Fibroblast of lung (primary cell): ENCODE measurements at regions not wholly inside any gene's neighbourhood (a gene's known extent, or its start where the extent isn't known, plus 50 kb on each side); places are given as distances from the start of the nearest gene placed in this dataset.

Source experiments
- DNase-seq, 2 donors: peaks; one replicate each; pipeline versions ENCODE4 v3.0.0 to v3.0.0-alpha.2; 2010; ENCODE audit warnings: low read depth in 2 of 2
- H2AFZ ChIP-seq: 2 replicates; pipeline ENCODE4 v1.5.1; 2012; ENCODE audit warnings: low read length, control low read depth, inconsistent platforms
- H3K27ac ChIP-seq: 2 replicates; pipeline ENCODE4 v1.5.1; 2011; ENCODE audit warnings: low read length, control low read depth; ENCODE audit not compliant: insufficient read depth
- H3K27me3 ChIP-seq: 2 replicates; pipeline ENCODE4 v1.5.1; 2011; ENCODE audit warnings: mild to moderate bottlenecking, low read length; ENCODE audit not compliant: control insufficient read depth, insufficient read depth
- H3K36me3 ChIP-seq: 2 replicates; pipeline ENCODE4 v1.5.1; 2011; ENCODE audit warnings: low read length; ENCODE audit not compliant: control insufficient read depth, insufficient read depth
- H3K4me1 ChIP-seq: 2 replicates; pipeline ENCODE4 v1.5.1; 2011; ENCODE audit warnings: low read length; ENCODE audit not compliant: control insufficient read depth, insufficient read depth; ENCODE audit errors: extremely low read depth
- H3K4me2 ChIP-seq: 2 replicates; pipeline ENCODE4 v1.5.1; 2011; ENCODE audit warnings: low read length, control low read depth; ENCODE audit not compliant: insufficient read depth; ENCODE audit errors: extremely low read depth
- H3K4me3 ChIP-seq, 4 experiments: fragments of 200-600 bp in 1 of 4; sonication (generic) in 1 of 4; replicated peaks in 1 of 4; 2 replicates each; pipeline ENCODE4 v1.5.1; 2011 to 2016; ENCODE audit warnings: low read length in 4 of 4, low read depth in 3 of 4, mild to moderate bottlenecking in 3 of 4, control low read depth in 2 of 4, inconsistent platforms in 1 of 4, mixed read lengths in 1 of 4; ENCODE audit not compliant: insufficient read depth in 1 of 4; ENCODE audit errors: control extremely low read depth in 1 of 4
- H3K79me2 ChIP-seq: 2 replicates; pipeline ENCODE4 v1.5.1; 2012; ENCODE audit warnings: mild to moderate bottlenecking, low read length, inconsistent platforms; ENCODE audit not compliant: control insufficient read depth, insufficient read depth
- H3K9ac ChIP-seq: 2 replicates; pipeline ENCODE4 v1.5.1; 2011; ENCODE audit warnings: mild to moderate bottlenecking, low read length, control low read depth; ENCODE audit not compliant: insufficient read depth
- H3K9me3 ChIP-seq: 2 replicates; pipeline ENCODE4 v1.5.1; 2012; ENCODE audit warnings: low read depth, low read length; ENCODE audit not compliant: control insufficient read depth, insufficient read depth
- H4K20me1 ChIP-seq: 2 replicates; pipeline ENCODE4 v1.5.1; 2011; ENCODE audit warnings: low read length; ENCODE audit not compliant: control insufficient read depth, insufficient read depth; ENCODE audit errors: extremely low read depth
- CTCF ChIP-seq, 2 donors: IDR thresholded peaks in 1 of 2; conservative IDR thresholded peaks in 1 of 2; 1 replicate in 1 of 2; 2 replicates in 1 of 2; pipeline ENCODE4 v1.5.1; 2011 to 2012; ENCODE audit warnings: low read length in 2 of 2, control low read depth in 1 of 2, inconsistent platforms in 1 of 2, low read depth in 1 of 2, mild to moderate bottlenecking in 1 of 2
- EZH2 ChIP-seq: IDR thresholded peaks from 2 replicates; pipeline ENCODE4 v1.5.1; 2012; ENCODE audit warnings: low read length, control low read depth, mild to moderate bottlenecking; ENCODE audit errors: missing control alignments

GRCh38 chr10:31102421-31102820 is 70.8 kb upstream of the ZNF438 start:
- TF ChIP-seq EZH2: no peak
- no peak for TF ChIP-seq CTCF (conservative IDR thresholded peaks at IDR 0.05 in 1 of 2, IDR thresholded peaks at IDR 0.05 in 1 of 2; ENCODE audit: low read depth in 1 of 2, low read length in 2 of 2)
- DNase-seq: no peak
- H2AFZ ChIP-seq: no peak overlapping the region

DNA sequence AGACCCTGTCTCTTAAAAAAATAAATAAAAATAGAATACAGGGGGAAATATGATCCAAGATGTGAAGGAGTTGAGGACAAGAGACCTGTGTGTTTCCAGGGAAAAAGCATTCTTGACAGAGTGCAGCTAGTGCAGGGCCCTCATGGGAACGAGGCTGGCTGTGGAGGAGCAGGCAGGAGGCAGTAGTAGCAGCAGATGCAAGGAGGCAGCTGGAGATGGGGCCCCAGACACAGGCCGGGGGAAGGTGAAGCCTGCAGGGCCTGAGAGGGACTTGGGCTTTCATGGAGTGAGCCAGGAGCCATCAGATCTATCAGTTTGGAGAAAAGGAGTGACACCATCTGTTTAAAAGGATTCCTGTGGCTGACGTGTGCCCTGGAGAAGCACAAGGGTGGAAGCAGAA is 71.4 kb upstream of the ZNF438 start:
- DNase-seq: peak in 1 of 2 donors; percentile 25
- Histone ChIP-seq H3K27ac (no peak overlapping the region), H3K9ac (no peak overlapping the region), H3K4me2 (no peak overlapping the region), H3K9me3 (no peaks in the 10 kb centered on the region), H3K4me1 (peaks cover 7% of the 10 kb centered on the region), H3K27me3 (no peaks in the 10 kb centered on the region), H3K79me2 (no peaks in the 10 kb centered on the region), H3K36me3 (no peaks in the 10 kb centered on the region), H4K20me1 (no peaks in the 10 kb centered on the region), H3K4me3 (no peak overlapping the region), H2AFZ (no peak overlapping the region)
- TF ChIP-seq EZH2: no peak
- no peak for TF ChIP-seq CTCF (conservative IDR thresholded peaks at IDR 0.05 in 1 of 2, IDR thresholded peaks at IDR 0.05 in 1 of 2; ENCODE audit: low read depth in 1 of 2, low read length in 2 of 2)

More at GRCh38 chr10:31102421-31102820, 70.8 kb upstream of the ZNF438 start:
- no peak overlapping the region for H3K4me3 ChIP-seq
- H3K4me1 ChIP-seq: peaks cover 7% of the 10 kb centered on the region
- H3K79me2 ChIP-seq: no peaks in the 10 kb centered on the region
- H3K36me3 ChIP-seq: no peaks in the 10 kb centered on the region
- no peaks in the 10 kb centered on the region for H3K9me3 ChIP-seq
- H4K20me1 ChIP-seq: no peaks in the 10 kb centered on the region
- H3K27me3 ChIP-seq: no peaks in the 10 kb centered on the region
- no peak overlapping the region for H3K9ac ChIP-seq
- H3K4me2 ChIP-seq: no peak overlapping the region
- no peak overlapping the region for H3K27ac ChIP-seq

DNA sequence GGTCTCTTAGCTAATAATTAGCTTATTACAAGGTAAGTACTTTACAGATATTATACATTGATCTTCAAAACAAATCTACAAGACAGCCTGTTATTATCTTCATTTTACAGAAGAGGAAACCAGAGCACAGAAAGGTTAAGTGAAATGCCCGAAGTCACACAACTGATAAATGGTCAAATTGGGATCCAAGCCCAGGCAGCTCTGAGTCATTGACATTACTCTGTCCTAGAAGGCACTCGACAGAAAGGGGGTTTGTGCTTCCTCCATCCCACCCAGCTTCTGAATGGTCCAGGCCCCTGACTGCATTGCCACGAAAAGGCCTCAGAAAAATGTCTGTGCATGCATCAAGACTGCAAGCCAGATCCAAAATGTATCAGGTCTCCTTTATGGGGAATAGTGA is 81.3 kb upstream of the ZNF438 start:
- H3K9me3 ChIP-seq: no peaks in the 10 kb centered on the region
- TF ChIP-seq CTCF (conservative IDR thresholded peaks at IDR 0.05 in 1 of 2, IDR thresholded peaks at IDR 0.05 in 1 of 2; ENCODE audit: low read depth in 1 of 2, low read length in 2 of 2) (no peak), EZH2 (no peak)
- H3K36me3 ChIP-seq: no peaks in the 10 kb centered on the region
- no peak overlapping the region for H3K9ac ChIP-seq
- H3K27me3 ChIP-seq: no peaks in the 10 kb centered on the region
- no peak overlapping the region for H3K4me3 ChIP-seq
- H3K27ac ChIP-seq: no peak overlapping the region
- H3K4me2 ChIP-seq: no peak overlapping the region
- no peaks in the 10 kb centered on the region for H3K4me1 ChIP-seq
- no peaks in the 10 kb centered on the region for H3K79me2 ChIP-seq
- no peak overlapping the region for H2AFZ ChIP-seq
- H4K20me1 ChIP-seq: no peaks in the 10 kb centered on the region
- peak; percentile 37 to 64 for DNase-seq
